ENCODE measurements at regions not wholly inside any gene's neighbourhood (a gene's known extent, or its start where the extent isn't known, plus 50 kb on each side); places are given as distances from the start of the nearest gene placed in this dataset.
"Not testable (repeated sequence)": the region's sequence is repeated elsewhere in the genome, so short reads cannot be mapped to it uniquely, and the experiment has no call there.

- H3K27me3 Mint-ChIP-seq; H3K27ac ChIP-seq (ENCODE audit: low read length in 2 of 2); H3K4me2 ChIP-seq (replicated peaks; ENCODE audit: low read depth, low read length, poor library complexity, severe bottlenecking); H4K20me1 ChIP-seq (ENCODE audit: control insufficient read depth, insufficient read depth, low read length, poor library complexity, severe bottlenecking); H3K27me3 ChIP-seq (replicated peaks in 1 of 4; ENCODE audit: control extremely low read depth in 1 of 4, control insufficient read depth in 3 of 4, insufficient read depth in 4 of 4, low read length in 3 of 4); CTCF ChIA-PET; H2AFZ ChIP-seq (ENCODE audit: insufficient read depth, low read depth, low read length, poor library complexity, severe bottlenecking); POLR2A ChIA-PET; H3K4me3 Mint-ChIP-seq; intact Hi-C loops (cut with micrococcal nuclease); DNase-seq; H3K79me2 ChIP-seq (ENCODE audit: control insufficient read depth, insufficient read depth, low read length); H3K4me1 ChIP-seq (ENCODE audit: control insufficient read depth in 2 of 2, insufficient read depth in 2 of 2, low read length in 2 of 2); H3K36me3 ChIP-seq (replicated peaks in 1 of 2; ENCODE audit: control extremely low read depth in 1 of 2, control insufficient read depth in 1 of 2, extremely low read depth in 1 of 2, insufficient read depth in 2 of 2, low read length in 1 of 2); H3K9me3 Mint-ChIP-seq (ENCODE audit: insufficient read depth); H3K4me3 ChIP-seq (ENCODE audit: control extremely low read depth in 1 of 5, extremely low read depth in 1 of 5, insufficient read depth in 1 of 5, low read depth in 2 of 5, low read length in 4 of 5); H3K9ac ChIP-seq (ENCODE audit: low read length); H3K9me3 ChIP-seq (ENCODE audit: control extremely low read depth in 1 of 3, control insufficient read depth in 2 of 3, insufficient read depth in 1 of 3, low read length in 2 of 3): not testable (repeated sequence)
- peak overlapping the region; percentile 46 for H3K27ac Mint-ChIP-seq
- WGBS (ENCODE audit: insufficient coverage), result no CpG with 5 or more reads among the region's 1 CpG
- H3K4me1 Mint-ChIP-seq, result peaks cover 10% of the 10 kb centered on the region
- peak; percentile 21 for ATAC-seq (ENCODE audit: low read depth)
Observed at GRCh38 chr1:145191272-145191675, 50.7 kb downstream of the PPIAL4D start.

- POLR2A ChIA-PET; H3K4me1 ChIP-seq (ENCODE audit: control insufficient read depth in 2 of 2, insufficient read depth in 2 of 2, low read length in 2 of 2); intact Hi-C loops (cut with micrococcal nuclease); H3K27ac ChIP-seq (ENCODE audit: low read length in 2 of 2); H3K4me3 ChIP-seq (ENCODE audit: control extremely low read depth in 1 of 5, extremely low read depth in 1 of 5, insufficient read depth in 1 of 5, low read depth in 2 of 5, low read length in 4 of 5); H4K20me1 ChIP-seq (ENCODE audit: control insufficient read depth, insufficient read depth, low read length, poor library complexity, severe bottlenecking); H2AFZ ChIP-seq (ENCODE audit: insufficient read depth, low read depth, low read length, poor library complexity, severe bottlenecking); ATAC-seq (ENCODE audit: low read depth); H3K27me3 ChIP-seq (replicated peaks in 1 of 4; ENCODE audit: control extremely low read depth in 1 of 4, control insufficient read depth in 3 of 4, insufficient read depth in 4 of 4, low read length in 3 of 4); H3K9ac ChIP-seq (ENCODE audit: low read length); H3K9me3 ChIP-seq (ENCODE audit: control extremely low read depth in 1 of 3, control insufficient read depth in 2 of 3, insufficient read depth in 1 of 3, low read length in 2 of 3); H3K9me3 Mint-ChIP-seq (ENCODE audit: insufficient read depth); H3K36me3 ChIP-seq (replicated peaks in 1 of 2; ENCODE audit: control extremely low read depth in 1 of 2, control insufficient read depth in 1 of 2, extremely low read depth in 1 of 2, insufficient read depth in 2 of 2, low read length in 1 of 2); CTCF ChIA-PET; H3K79me2 ChIP-seq (ENCODE audit: control insufficient read depth, insufficient read depth, low read length); H3K4me2 ChIP-seq (replicated peaks; ENCODE audit: low read depth, low read length, poor library complexity, severe bottlenecking); DNase-seq; H3K27me3 Mint-ChIP-seq: not testable (repeated sequence)
- H3K4me3 Mint-ChIP-seq, result peak overlapping the region; percentile 68
- peaks cover 10% of the 10 kb centered on the region for H3K4me1 Mint-ChIP-seq
- H3K27ac Mint-ChIP-seq, result peak overlapping the region; percentile 75
- no CpG with 5 or more reads among the region's 4 CpGs for WGBS (ENCODE audit: insufficient coverage)
Observed at GRCh38 chr1:145189543-145190030, 52.4 kb downstream of the PPIAL4D start.

GRCh38 chr1:145188869-145189542, 53.0 kb downstream of the PPIAL4D start:
- H3K4me1 ChIP-seq (ENCODE audit: control insufficient read depth in 2 of 2, insufficient read depth in 2 of 2, low read length in 2 of 2); H3K4me2 ChIP-seq (replicated peaks; ENCODE audit: low read depth, low read length, poor library complexity, severe bottlenecking); H3K9me3 ChIP-seq (ENCODE audit: control extremely low read depth in 1 of 3, control insufficient read depth in 2 of 3, insufficient read depth in 1 of 3, low read length in 2 of 3); CTCF ChIA-PET; H3K36me3 ChIP-seq (replicated peaks in 1 of 2; ENCODE audit: control extremely low read depth in 1 of 2, control insufficient read depth in 1 of 2, extremely low read depth in 1 of 2, insufficient read depth in 2 of 2, low read length in 1 of 2); H3K27ac ChIP-seq (ENCODE audit: low read length in 2 of 2); H3K27me3 ChIP-seq (replicated peaks in 1 of 4; ENCODE audit: control extremely low read depth in 1 of 4, control insufficient read depth in 3 of 4, insufficient read depth in 4 of 4, low read length in 3 of 4); H3K9ac ChIP-seq (ENCODE audit: low read length); H3K27me3 Mint-ChIP-seq; H4K20me1 ChIP-seq (ENCODE audit: control insufficient read depth, insufficient read depth, low read length, poor library complexity, severe bottlenecking); intact Hi-C loops (cut with micrococcal nuclease); H3K4me3 ChIP-seq (ENCODE audit: control extremely low read depth in 1 of 5, extremely low read depth in 1 of 5, insufficient read depth in 1 of 5, low read depth in 2 of 5, low read length in 4 of 5); H2AFZ ChIP-seq (ENCODE audit: insufficient read depth, low read depth, low read length, poor library complexity, severe bottlenecking); H3K79me2 ChIP-seq (ENCODE audit: control insufficient read depth, insufficient read depth, low read length); POLR2A ChIA-PET; H3K9me3 Mint-ChIP-seq (ENCODE audit: insufficient read depth): not testable (repeated sequence)
- WGBS (ENCODE audit: insufficient coverage), result no CpG with 5 or more reads among the region's 8 CpGs
- Mint-ChIP-seq H3K4me3 (peak overlapping the region; percentile 68), H3K4me1 (peaks cover 10% of the 10 kb centered on the region), H3K27ac (peak overlapping the region; percentile 75)
- DNase-seq (peak; percentile 12), ATAC-seq (ENCODE audit: low read depth) (peak; percentile 77)

- H3K27me3 Mint-ChIP-seq; H3K4me3 ChIP-seq (ENCODE audit: control extremely low read depth in 1 of 5, extremely low read depth in 1 of 5, insufficient read depth in 1 of 5, low read depth in 2 of 5, low read length in 4 of 5); CTCF ChIA-PET; H2AFZ ChIP-seq (ENCODE audit: insufficient read depth, low read depth, low read length, poor library complexity, severe bottlenecking); H3K4me1 ChIP-seq (ENCODE audit: control insufficient read depth in 2 of 2, insufficient read depth in 2 of 2, low read length in 2 of 2); H3K4me2 ChIP-seq (replicated peaks; ENCODE audit: low read depth, low read length, poor library complexity, severe bottlenecking); H3K4me1 Mint-ChIP-seq; H3K9ac ChIP-seq (ENCODE audit: low read length); H3K4me3 Mint-ChIP-seq; H3K27me3 ChIP-seq (replicated peaks in 1 of 4; ENCODE audit: control extremely low read depth in 1 of 4, control insufficient read depth in 3 of 4, insufficient read depth in 4 of 4, low read length in 3 of 4); POLR2A ChIA-PET; intact Hi-C loops (cut with micrococcal nuclease); H3K27ac ChIP-seq (ENCODE audit: low read length in 2 of 2); H3K79me2 ChIP-seq (ENCODE audit: control insufficient read depth, insufficient read depth, low read length); H3K36me3 ChIP-seq (replicated peaks in 1 of 2; ENCODE audit: control extremely low read depth in 1 of 2, control insufficient read depth in 1 of 2, extremely low read depth in 1 of 2, insufficient read depth in 2 of 2, low read length in 1 of 2); H3K27ac Mint-ChIP-seq; H3K9me3 ChIP-seq (ENCODE audit: control extremely low read depth in 1 of 3, control insufficient read depth in 2 of 3, insufficient read depth in 1 of 3, low read length in 2 of 3); H4K20me1 ChIP-seq (ENCODE audit: control insufficient read depth, insufficient read depth, low read length, poor library complexity, severe bottlenecking); H3K9me3 Mint-ChIP-seq (ENCODE audit: insufficient read depth): not testable (repeated sequence)
- DNase-seq (peak; percentile 17), ATAC-seq (ENCODE audit: low read depth) (peak; percentile 87)
- WGBS (ENCODE audit: insufficient coverage), result 100% methylated on average over 1 of the region's 5 CpGs
Observed at GRCh38 chr1:145182606-145183413, 59.2 kb downstream of the PPIAL4D start.

Data from B cell (primary cell).